Effector memory CD8-positive, alpha-beta T cell (primary cell): ENCODE measurements at regions not wholly inside any gene's neighbourhood (a gene's known extent, or its start where the extent isn't known, plus 50 kb on each side); places are given as distances from the start of the nearest gene placed in this dataset.

Experiments used
- ATAC-seq: fragments of 150-1000 bp; cut with Tn5 transposase; replicated peaks from 2 replicates; pipeline ENCODE4 v1.10.0; 2021; ENCODE audit warnings: mild to moderate bottlenecking, moderate library complexity
- DNase-seq, 3 experiments: peaks; one replicate each; pipeline ENCODE4 v3.0.0; 2021
- H3K27ac Mint-ChIP-seq, 2 donors: one replicate each; pipeline ENCODE4 v1.8.0; 2022; ENCODE audit warnings: mild to moderate bottlenecking in 2 of 2, mixed read lengths in 2 of 2, moderate library complexity in 2 of 2
- H3K27me3 Mint-ChIP-seq, 2 donors: one replicate each; pipeline ENCODE4 v1.8.0; 2022; ENCODE audit warnings: mixed read lengths in 2 of 2
- H3K36me3 Mint-ChIP-seq: one replicate; pipeline ENCODE4 v1.8.0; 2022; ENCODE audit warnings: mild to moderate bottlenecking, moderate library complexity, mixed read lengths; ENCODE audit not compliant: insufficient read depth
- H3K4me1 Mint-ChIP-seq, 2 donors: one replicate each; pipeline ENCODE4 v1.8.0; 2022; ENCODE audit warnings: low read depth in 2 of 2, mixed read lengths in 2 of 2
- H3K4me3 Mint-ChIP-seq, 2 donors: one replicate each; pipeline ENCODE4 v1.8.0; 2022; ENCODE audit warnings: mild to moderate bottlenecking in 2 of 2, mixed read lengths in 2 of 2, moderate library complexity in 2 of 2
- H3K9me3 Mint-ChIP-seq, 2 donors: one replicate each; pipeline ENCODE4 v1.8.0; 2022; ENCODE audit warnings: mixed read lengths in 2 of 2

DNA sequence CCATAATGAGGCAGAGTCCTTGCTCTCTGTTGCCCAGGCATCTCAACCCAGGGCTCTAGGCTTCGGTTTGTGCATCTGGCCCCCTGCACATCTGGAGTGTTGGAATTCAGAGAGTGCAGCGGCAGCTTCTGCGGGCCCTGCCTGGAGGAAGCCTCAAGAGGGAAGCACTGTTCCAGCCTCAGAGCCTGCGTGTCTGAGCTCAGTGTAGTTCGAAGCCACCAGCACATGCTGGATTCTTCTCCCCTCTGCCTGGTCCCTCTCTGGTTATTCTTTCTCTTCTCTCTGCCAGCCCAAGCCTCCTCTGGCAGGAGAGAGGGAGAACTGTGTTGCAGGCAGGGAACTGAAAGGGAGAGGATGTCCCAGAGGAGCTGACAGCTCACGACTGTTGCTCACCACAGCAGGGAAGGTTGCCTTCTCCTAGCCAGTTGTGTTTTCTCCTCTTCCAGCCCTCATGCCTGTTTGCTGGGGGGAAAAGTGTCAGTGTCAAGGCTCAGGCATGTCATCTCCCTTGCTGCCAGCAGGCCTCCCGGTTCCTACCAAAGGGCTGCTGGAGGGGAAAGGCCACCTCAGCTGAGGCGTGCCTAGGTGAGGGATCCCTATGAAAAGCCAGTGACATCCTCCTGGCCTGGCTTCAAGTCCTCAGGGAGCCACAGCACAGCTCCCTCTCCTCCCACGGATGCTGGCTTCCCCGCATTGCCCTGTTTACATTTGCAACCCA, 126.0 kb upstream of the LRFN2 start:
- DNase-seq: no peak
- Mint-ChIP-seq H3K36me3 (no peaks in the 10 kb centered on the region), H3K4me1 (no peaks in the 10 kb centered on the region), H3K27me3 (peaks cover 7 to 51% of the 10 kb centered on the region in 2 donors), H3K4me3 (no peak overlapping the region), H3K27ac (no peak overlapping the region), H3K9me3 (no peaks in the 10 kb centered on the region)
- ATAC-seq: no peak

DNA sequence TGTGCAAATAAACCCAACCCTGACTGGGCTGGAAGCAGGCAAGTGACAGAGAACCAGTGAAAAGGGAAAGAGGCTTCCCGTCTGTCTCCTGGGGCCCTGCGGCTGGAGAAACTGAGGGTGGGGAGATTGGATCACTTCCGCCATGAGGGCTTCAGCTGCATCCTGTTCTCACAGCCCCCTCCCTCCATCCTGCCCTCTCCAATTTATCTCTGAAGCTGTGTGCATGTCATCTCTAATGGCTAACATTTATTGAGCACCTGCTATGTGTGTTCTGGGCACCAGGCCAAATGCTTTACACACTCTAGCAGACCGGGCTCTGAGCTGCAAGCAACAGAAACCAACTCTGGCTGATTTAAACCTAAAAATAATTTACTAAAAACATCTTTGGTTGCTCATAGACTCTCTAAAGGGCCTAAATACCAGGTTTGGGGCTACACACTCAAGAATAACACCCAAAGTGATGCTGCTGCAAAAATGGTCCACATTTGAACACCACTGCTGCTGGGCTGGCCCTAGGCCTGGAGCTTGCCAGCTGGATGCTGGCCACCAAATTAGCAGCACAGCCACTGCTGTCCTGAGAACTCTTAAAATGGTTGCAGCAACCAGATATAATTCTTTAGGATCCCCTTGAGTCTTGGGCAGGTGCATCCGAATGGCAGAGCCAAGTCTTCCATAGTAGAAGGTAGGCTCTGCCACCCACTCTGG, 123.6 kb upstream of the LRFN2 start:
- ATAC-seq (no peak), DNase-seq (no peak)
- H3K4me3 Mint-ChIP-seq: no peak overlapping the region
- peaks cover 7 to 56% of the 10 kb centered on the region in 2 donors for H3K27me3 Mint-ChIP-seq
- no peak overlapping the region for H3K27ac Mint-ChIP-seq
- H3K36me3 Mint-ChIP-seq: no peaks in the 10 kb centered on the region
- H3K4me1 Mint-ChIP-seq: no peaks in the 10 kb centered on the region
- H3K9me3 Mint-ChIP-seq: no peaks in the 10 kb centered on the region

DNA sequence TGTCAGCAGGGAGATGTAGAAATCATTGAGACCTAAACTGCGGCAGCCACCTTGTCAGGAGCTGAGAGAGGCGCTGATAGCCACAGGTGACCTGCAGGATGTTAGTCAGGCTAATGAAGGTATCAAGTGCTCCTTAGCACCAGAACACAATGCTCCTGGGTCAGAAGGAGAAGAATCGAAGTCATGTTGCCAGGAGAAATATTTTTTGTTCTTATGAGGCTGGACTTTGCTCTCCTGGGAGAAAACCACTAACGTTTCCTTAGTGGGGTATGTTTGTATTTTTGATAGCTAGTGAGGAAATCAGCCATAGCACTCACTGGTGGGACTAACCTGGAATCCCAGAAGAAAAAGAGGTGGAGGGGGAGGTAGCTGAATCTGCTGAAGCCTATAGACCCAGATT, 120.9 kb upstream of the LRFN2 start:
- no peak for DNase-seq
- Mint-ChIP-seq H3K36me3 (no peaks in the 10 kb centered on the region), H3K9me3 (no peaks in the 10 kb centered on the region), H3K27me3 (peaks cover 19 to 47% of the 10 kb centered on the region in 2 donors), H3K4me3 (no peak overlapping the region), H3K4me1 (no peaks in the 10 kb centered on the region), H3K27ac (no peak overlapping the region)
- ATAC-seq: no peak

DNA sequence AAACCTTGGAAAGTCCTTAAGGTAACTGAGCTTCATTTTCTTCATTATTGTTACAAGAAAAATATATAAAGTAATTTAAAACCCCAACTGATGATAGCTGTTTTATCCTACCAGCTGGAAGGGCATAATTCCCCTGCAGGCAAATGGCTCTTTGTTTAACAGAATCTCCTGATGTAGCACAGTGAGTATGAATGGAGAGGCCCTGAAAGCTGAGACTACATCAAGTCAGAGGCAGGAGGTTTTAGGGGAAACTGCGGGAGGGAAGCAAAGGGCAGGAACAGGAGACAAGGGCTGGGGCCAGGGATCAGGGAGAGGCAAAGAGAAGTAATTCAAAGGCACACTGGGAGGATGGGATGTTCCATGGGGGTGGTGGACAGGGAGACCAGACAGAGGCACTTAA, 119.0 kb upstream of the LRFN2 start:
- Mint-ChIP-seq H3K9me3 (no peaks in the 10 kb centered on the region), H3K4me1 (no peaks in the 10 kb centered on the region), H3K27me3 (peaks cover 27 to 46% of the 10 kb centered on the region in 2 donors), H3K27ac (no peak overlapping the region), H3K36me3 (no peaks in the 10 kb centered on the region), H3K4me3 (no peak overlapping the region)
- ATAC-seq (no peak), DNase-seq (no peak)

DNA sequence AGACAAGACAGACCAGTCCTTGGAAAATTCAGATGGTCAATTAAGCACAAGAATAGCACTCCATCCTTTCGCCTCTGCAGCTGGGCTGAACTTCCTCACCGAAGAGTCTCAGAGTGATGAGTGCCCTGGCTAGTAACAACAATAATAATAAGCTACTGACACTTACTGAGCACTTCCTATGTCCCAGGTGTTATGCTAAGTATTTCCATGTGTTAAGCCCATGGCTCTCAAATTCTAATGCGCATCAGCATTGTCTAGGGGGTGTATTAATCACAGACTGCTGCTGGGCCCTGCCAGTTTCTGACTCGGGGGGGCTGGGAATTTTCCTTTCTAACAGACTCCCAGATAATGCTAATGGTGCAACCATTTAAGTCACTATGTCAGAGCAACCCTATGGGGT, 118.2 kb upstream of the LRFN2 start:
- no peak for DNase-seq
- H3K36me3 Mint-ChIP-seq: no peaks in the 10 kb centered on the region
- H3K27ac Mint-ChIP-seq: no peak overlapping the region
- no peaks in the 10 kb centered on the region for H3K9me3 Mint-ChIP-seq
- no peaks in the 10 kb centered on the region for H3K4me1 Mint-ChIP-seq
- ATAC-seq: no peak
- H3K4me3 Mint-ChIP-seq: no peak overlapping the region
- H3K27me3 Mint-ChIP-seq: peaks cover 27 to 44% of the 10 kb centered on the region in 2 donors

DNA sequence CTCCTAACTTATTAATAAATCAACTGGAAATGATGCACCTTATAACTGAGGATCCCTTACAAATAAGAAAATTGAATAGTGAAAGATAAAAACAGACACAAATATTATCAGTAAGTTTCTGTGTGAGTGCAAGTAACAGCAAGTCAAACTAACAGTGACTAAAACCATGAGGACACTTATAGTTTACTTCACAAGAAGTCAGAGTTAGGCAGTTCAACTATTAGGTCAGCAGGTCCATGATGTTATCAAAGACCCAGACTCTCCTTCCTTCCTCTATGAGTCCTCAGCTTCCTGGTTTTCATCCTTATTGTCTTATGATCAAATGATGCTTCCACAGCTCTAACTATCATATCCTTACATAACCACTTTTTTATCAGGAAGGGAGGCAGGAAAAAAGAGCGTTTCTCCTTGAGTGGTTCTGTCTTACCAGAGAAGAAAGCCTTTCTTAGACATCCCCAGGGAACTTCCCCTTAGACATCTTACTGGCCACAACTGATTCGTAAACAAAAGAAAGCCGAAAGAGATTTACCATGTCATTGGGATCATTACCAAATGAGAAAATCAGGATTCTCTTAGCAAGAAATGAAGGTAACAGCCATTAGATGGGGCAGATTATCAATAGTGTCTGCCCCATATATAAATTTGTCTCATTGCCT, 114.3 kb upstream of the LRFN2 start:
- Mint-ChIP-seq H3K27ac (no peak overlapping the region), H3K36me3 (no peaks in the 10 kb centered on the region), H3K4me3 (no peak overlapping the region), H3K9me3 (no peaks in the 10 kb centered on the region), H3K27me3 (peaks cover 27 to 57% of the 10 kb centered on the region in 2 donors), H3K4me1 (no peaks in the 10 kb centered on the region)
- no peak for ATAC-seq
- no peak for DNase-seq

DNA sequence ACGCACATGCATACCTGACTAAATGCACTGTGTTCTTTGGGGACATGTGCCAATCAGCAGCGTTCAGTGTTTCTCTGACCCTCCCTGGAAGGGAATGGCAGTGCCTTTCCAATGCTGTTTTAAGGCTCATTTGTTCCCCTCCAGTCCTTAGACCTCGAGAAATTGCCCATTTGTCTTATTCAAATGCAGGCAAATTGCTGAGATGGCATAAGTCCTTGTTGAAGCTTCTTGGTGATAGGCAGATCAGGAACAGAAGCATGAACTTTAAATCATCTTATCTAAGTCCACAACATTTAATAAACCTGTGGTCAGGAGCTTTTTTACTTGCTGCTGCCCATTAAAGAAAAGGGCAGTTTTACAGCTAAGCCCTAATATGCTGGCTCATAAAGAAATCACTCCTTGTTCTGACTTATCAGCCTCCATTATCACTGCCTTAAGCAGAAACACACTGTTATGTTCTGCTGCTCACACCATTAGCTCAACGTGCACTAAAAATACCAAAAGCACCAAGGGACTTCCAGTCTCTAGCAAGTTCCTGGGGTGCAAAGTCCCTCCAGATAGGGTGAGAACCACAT, 112.9 kb upstream of the LRFN2 start:
- DNase-seq (no peak), ATAC-seq (no peak)
- Mint-ChIP-seq H3K27ac (no peak overlapping the region), H3K27me3 (peaks cover 27 to 57% of the 10 kb centered on the region in 2 donors), H3K36me3 (no peaks in the 10 kb centered on the region), H3K4me3 (no peak overlapping the region), H3K4me1 (no peaks in the 10 kb centered on the region), H3K9me3 (no peaks in the 10 kb centered on the region)

DNA sequence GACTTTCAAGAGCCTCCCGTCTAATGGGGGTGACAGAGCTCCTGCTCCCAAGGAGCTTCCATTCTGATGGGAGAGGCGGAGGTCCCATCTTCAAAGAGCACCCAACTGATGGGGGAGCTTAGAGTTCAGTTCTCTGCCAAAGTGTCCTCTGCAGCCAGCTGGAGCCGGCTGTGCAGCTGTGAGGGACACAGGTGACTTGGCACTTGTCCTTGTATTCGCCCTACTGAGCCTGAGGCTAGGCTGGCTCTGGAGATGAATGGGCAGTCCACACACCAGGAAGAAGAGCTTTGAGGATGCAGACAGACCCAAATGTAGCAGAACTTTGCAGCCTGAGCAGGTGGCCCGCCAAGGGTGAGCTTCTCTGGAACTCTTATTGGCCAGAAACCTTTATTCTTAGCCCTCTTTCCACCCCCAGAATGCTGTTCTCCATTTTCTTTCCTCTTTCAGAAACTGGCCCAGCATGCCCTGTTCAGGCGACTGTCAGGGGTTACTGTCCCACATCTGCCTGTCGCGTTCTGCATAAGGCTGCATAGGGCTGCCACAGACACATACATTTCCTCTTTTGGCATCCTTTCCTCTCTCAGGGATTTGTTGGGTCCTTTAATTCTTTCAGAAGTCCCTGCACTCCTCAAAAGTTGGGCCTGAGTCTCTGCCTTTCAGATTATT, 108.7 kb upstream of the LRFN2 start:
- Mint-ChIP-seq H3K27ac (no peak overlapping the region), H3K4me3 (no peak overlapping the region), H3K36me3 (no peaks in the 10 kb centered on the region), H3K4me1 (no peaks in the 10 kb centered on the region), H3K9me3 (no peaks in the 10 kb centered on the region), H3K27me3 (peaks cover 0 to 44% of the 10 kb centered on the region in 2 donors)
- no peak for DNase-seq
- no peak for ATAC-seq

DNA sequence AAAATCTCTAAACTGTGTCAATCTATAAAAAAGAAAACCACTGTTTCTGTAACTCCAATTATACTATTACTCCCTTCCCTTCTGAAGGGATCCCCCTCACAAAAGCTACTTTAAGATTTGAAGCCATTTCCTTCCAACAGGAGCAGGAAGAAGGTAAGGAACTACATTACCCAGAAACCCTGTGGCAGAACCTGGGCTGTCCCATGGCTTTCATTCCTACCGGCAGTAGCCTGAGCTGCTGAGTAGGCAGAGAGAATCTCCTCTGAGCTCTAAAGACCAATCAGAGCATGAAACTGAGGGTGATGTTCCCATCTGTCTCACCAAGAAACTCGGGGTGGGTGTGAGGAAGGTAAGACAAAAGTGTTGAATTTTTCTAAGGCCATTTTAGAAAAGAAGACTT, 108.0 kb upstream of the LRFN2 start:
- ATAC-seq (no peak), DNase-seq (no peak)
- Mint-ChIP-seq H3K9me3 (no peaks in the 10 kb centered on the region), H3K27me3 (peaks cover 0 to 47% of the 10 kb centered on the region in 2 donors), H3K36me3 (no peaks in the 10 kb centered on the region), H3K4me1 (no peaks in the 10 kb centered on the region), H3K27ac (no peak overlapping the region), H3K4me3 (no peak overlapping the region)

DNA sequence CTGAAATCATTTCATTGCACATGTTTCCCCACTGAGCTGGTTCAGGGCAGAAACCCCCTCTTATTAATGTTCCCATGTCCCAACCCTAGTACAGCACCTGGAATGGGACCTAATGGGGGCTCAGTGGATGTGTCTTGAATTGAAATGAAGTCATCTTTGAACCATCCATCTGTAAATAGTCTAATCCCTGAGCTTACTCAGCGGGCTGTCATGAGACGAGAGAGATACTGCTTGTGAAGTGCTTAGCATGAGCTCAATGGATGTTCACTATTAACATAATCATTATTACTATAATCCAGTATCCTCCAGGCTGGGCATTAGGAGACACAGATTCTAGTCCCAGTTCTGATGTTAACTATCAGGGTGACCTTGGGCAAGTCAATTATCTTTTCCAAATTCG, 106.6 kb upstream of the LRFN2 start:
- Mint-ChIP-seq H3K27me3 (peaks cover 10 to 47% of the 10 kb centered on the region in 2 donors), H3K4me3 (no peak overlapping the region), H3K9me3 (no peaks in the 10 kb centered on the region), H3K4me1 (no peaks in the 10 kb centered on the region), H3K27ac (no peak overlapping the region), H3K36me3 (no peaks in the 10 kb centered on the region)
- DNase-seq (no peak), ATAC-seq (no peak)

DNA sequence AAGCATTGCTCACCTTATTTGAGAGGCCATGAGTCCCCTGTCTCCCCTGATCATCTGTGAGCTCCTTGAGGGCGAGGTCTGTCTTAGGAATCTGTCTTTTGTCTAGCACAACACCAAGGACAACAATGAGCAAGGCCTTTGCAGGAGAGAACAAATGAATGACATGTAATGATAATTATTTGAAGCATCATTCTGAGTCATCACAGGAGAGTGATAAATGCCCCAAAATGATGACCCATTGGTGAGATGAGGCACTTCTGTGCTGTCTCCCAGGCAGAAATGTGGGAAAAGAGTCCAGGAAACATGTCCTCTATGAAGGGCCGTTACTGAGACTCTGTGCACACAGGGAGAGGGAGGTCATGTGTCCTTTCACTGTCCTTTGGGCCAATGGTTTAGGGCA, 105.2 kb upstream of the LRFN2 start:
- Mint-ChIP-seq H3K4me1 (no peaks in the 10 kb centered on the region), H3K9me3 (no peaks in the 10 kb centered on the region), H3K36me3 (no peaks in the 10 kb centered on the region), H3K27me3 (peaks cover 20 to 52% of the 10 kb centered on the region in 2 donors), H3K27ac (no peak overlapping the region), H3K4me3 (no peak overlapping the region)
- DNase-seq (no peak), ATAC-seq (no peak)

DNA sequence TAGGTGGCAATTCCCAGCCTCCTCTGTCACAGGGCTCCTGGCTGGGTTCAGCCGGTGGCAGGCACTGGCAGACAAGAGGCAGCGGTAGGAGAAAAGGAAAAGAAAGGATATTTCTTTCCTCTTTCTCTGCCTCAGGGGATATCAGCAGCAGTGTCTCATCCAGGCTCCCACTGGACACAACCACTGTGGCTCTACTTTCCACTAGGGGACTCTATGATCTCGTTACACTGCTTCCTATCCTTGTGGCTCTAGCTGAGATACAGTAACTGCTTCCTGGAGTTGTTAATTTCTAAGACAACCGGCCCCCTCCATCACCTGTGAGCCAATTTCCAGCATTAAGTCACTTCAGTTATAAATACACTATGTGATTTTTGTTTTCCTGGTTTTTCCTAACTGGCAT, 102.0 kb upstream of the LRFN2 start:
- H3K4me1 Mint-ChIP-seq: no peaks in the 10 kb centered on the region
- no peak overlapping the region for H3K4me3 Mint-ChIP-seq
- ATAC-seq: no peak
- H3K27ac Mint-ChIP-seq: no peak overlapping the region
- no peaks in the 10 kb centered on the region for H3K9me3 Mint-ChIP-seq
- no peak for DNase-seq
- peaks cover 28 to 65% of the 10 kb centered on the region in 2 donors for H3K27me3 Mint-ChIP-seq
- H3K36me3 Mint-ChIP-seq: no peaks in the 10 kb centered on the region

DNA sequence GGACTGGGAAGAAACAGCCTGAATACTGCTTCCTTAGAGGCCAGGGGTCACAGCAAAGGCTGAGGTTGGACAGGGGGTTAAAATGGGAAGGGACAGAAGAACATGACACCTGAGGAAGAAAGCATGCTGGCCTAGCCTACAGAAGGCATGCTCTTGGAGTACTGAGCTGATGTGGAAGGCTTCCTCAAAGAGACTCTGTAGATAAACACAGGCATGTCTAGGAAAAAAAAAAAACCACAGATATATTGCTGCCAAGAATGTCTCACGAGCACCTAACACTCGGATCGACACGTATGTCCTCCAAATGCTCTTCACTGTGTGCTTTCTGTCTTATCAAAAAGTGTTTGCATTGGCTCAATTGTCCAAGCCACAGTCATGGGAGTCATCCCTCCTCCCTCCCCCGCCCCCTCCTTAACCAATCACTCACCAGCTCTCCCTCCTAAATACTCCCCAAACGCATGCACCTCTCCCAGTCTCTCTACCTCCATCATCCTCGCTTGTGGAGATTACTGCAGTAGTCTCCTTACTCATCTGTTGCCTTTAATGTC, 101.1 kb upstream of the LRFN2 start:
- H3K4me3 Mint-ChIP-seq: no peak overlapping the region
- ATAC-seq: no peak
- no peaks in the 10 kb centered on the region for H3K4me1 Mint-ChIP-seq
- no peaks in the 10 kb centered on the region for H3K9me3 Mint-ChIP-seq
- no peak for DNase-seq
- H3K27me3 Mint-ChIP-seq: peaks cover 28 to 58% of the 10 kb centered on the region in 2 donors
- no peaks in the 10 kb centered on the region for H3K36me3 Mint-ChIP-seq
- H3K27ac Mint-ChIP-seq: no peak overlapping the region
